HG03097 (cell line): ENCODE measurements at regions not wholly inside any gene's neighbourhood (a gene's known extent, or its start where the extent isn't known, plus 50 kb on each side); places are given as distances from the start of the nearest gene placed in this dataset.

Experiments used
- ATAC-seq: cut with Tn5 transposase; IDR thresholded peaks from one replicate; pipeline ENCODE4 v1.9.1; 2021; ENCODE audit not compliant: unreplicated experiment, low FRiP score

GRCh38 chr3:144286235-144286910 lies 314.8 kb downstream of the DIPK2A start:
- no peak for ATAC-seq

GRCh38 chr3:144287001-144287400 lies 315.4 kb downstream of the DIPK2A start:
- ATAC-seq: no peak

GRCh38 chr3:144289057-144289456 lies 317.4 kb downstream of the DIPK2A start:
- ATAC-seq: no peak

- ATAC-seq: peak; percentile 88
Measured at GRCh38 chr3:144294659-144295538, 323.3 kb downstream of the DIPK2A start.

- ATAC-seq: no peak
Measured at GRCh38 chr3:144295613-144296012, 324.0 kb downstream of the DIPK2A start.

- no peak for ATAC-seq
Measured at GRCh38 chr3:144296808-144297207, 325.2 kb downstream of the DIPK2A start.

GRCh38 chr3:144301863-144302262 lies 330.2 kb downstream of the DIPK2A start:
- no peak for ATAC-seq

- no peak for ATAC-seq
Measured at GRCh38 chr3:144307951-144308350, 336.3 kb downstream of the DIPK2A start.

- no peak for ATAC-seq
Measured at GRCh38 chr3:144308396-144308795, 336.8 kb downstream of the DIPK2A start.

- no peak for ATAC-seq
Measured at GRCh38 chr3:144312702-144313101, 341.1 kb downstream of the DIPK2A start.

- ATAC-seq: no peak
Measured at GRCh38 chr3:144314946-144315345, 343.3 kb downstream of the DIPK2A start.

GRCh38 chr3:144317961-144318360 lies 346.3 kb downstream of the DIPK2A start:
- ATAC-seq: no peak

GRCh38 chr3:144324076-144324475 lies 352.5 kb downstream of the DIPK2A start:
- ATAC-seq: no peak

- ATAC-seq: no peak
Measured at GRCh38 chr3:144332868-144333267, 361.2 kb downstream of the DIPK2A start.

- no peak for ATAC-seq
Measured at GRCh38 chr3:144341471-144341870, 369.8 kb downstream of the DIPK2A start.

GRCh38 chr3:144343343-144343742 lies 371.7 kb downstream of the DIPK2A start:
- ATAC-seq: no peak

GRCh38 chr3:144343777-144344176 lies 372.2 kb downstream of the DIPK2A start:
- ATAC-seq: no peak

GRCh38 chr3:144344925-144345548 lies 373.4 kb downstream of the DIPK2A start:
- no peak for ATAC-seq

- ATAC-seq: no peak
Measured at GRCh38 chr3:144350125-144350524, 378.5 kb downstream of the DIPK2A start.

GRCh38 chr3:144351011-144351410 lies 379.4 kb downstream of the DIPK2A start:
- no peak for ATAC-seq

- no peak for ATAC-seq
Measured at GRCh38 chr3:144351773-144352365, 380.2 kb downstream of the DIPK2A start.
